ENCODE measurements at regions not wholly inside any gene's neighbourhood (a gene's known extent, or its start where the extent isn't known, plus 50 kb on each side); places are given as distances from the start of the nearest gene placed in this dataset.
"Not testable (repeated sequence)": the region's sequence is repeated elsewhere in the genome, so short reads cannot be mapped to it uniquely, and the experiment has no call there.

DNA sequence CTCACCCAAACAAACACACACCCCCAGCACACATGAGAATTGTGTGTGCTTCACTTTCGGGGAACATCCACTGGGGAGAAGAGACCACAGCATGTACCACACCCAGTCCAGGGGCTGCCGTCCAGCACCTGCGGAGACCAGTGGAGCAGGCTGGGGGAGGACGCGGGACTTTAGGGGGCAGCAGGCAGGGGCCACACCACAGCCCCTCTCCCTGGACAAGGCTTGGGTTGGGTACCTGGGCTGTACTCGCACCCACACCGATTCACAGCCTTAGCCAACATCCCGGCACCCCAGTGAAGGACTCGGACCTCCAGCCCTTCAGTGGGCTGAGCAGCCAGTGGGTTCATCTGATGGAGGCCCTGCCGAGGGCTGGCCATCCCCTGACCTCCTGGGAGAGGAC, 63.3 kb downstream of the RBFOX3 start:
- Mint-ChIP-seq H3K36me3 (ENCODE audit: low read depth) (no peaks in the 10 kb centered on the region), H3K9me3 (ENCODE audit: low read depth) (no peaks in the 10 kb centered on the region), H3K27ac (no peak overlapping the region), H3K4me3 (no peak overlapping the region), H3K4me1 (no peaks in the 10 kb centered on the region), H3K27me3 (peaks cover 6% of the 10 kb centered on the region)
- intact Hi-C loops (cut with DNase I, micrococcal nuclease): no loop called here
- no peak for ATAC-seq
- no peak for DNase-seq
- ChIA-PET POLR2A (no interaction called here), CTCF (no interaction called here)

DNA sequence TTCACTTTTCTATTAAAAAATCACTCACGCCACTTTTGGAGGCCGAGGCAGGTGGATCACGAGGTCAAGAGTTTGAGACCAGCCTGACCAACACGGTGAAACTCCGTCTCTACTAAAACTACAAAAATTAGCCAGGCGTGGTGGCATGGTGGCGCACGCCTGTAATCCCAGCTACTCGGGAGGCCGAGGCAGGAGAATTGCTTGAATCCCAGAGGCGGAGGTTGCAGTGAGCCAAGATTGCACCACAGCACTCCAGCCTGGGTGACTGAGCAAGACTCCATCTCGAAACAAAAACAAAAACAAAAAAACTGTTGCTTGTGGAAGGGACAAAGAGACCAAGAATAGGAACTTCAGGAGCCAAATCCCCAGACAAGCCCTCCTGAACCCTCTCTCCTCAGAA, 63.7 kb downstream of the RBFOX3 start:
- H3K27ac Mint-ChIP-seq; H3K4me1 Mint-ChIP-seq; H3K4me3 Mint-ChIP-seq; ATAC-seq; DNase-seq; H3K36me3 Mint-ChIP-seq (ENCODE audit: low read depth); intact Hi-C loops (cut with DNase I, micrococcal nuclease); CTCF ChIA-PET; POLR2A ChIA-PET; H3K9me3 Mint-ChIP-seq (ENCODE audit: low read depth); H3K27me3 Mint-ChIP-seq: not testable (repeated sequence)

DNA sequence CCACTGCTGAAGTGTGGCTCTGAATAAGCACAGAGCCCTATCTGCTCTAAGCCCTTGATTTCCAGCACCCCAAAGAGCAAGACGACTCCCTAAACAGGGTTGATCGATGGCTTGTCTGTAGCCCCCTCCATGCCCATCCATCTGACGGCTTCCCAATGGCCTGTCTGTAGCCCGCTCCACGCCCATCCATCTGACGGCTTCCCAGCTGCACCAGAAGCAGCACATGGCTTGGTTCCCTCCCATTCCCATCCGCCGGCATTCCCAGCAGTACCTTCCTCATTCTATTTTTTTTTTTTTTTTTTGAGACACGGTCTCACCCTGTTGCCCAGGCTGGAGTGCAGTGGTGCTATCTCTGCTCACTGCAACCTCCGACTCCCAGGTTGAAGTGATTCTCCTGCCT, 64.5 kb downstream of the RBFOX3 start:
- POLR2A ChIA-PET: no interaction called here
- Mint-ChIP-seq H3K9me3 (ENCODE audit: low read depth) (no peaks in the 10 kb centered on the region), H3K27me3 (peaks cover 6% of the 10 kb centered on the region), H3K4me1 (no peaks in the 10 kb centered on the region), H3K36me3 (ENCODE audit: low read depth) (no peaks in the 10 kb centered on the region), H3K4me3 (no peak overlapping the region), H3K27ac (no peak overlapping the region)
- intact Hi-C loops (cut with DNase I, micrococcal nuclease): no loop called here
- no peak for ATAC-seq
- DNase-seq: no peak
- CTCF ChIA-PET: no interaction called here

DNA sequence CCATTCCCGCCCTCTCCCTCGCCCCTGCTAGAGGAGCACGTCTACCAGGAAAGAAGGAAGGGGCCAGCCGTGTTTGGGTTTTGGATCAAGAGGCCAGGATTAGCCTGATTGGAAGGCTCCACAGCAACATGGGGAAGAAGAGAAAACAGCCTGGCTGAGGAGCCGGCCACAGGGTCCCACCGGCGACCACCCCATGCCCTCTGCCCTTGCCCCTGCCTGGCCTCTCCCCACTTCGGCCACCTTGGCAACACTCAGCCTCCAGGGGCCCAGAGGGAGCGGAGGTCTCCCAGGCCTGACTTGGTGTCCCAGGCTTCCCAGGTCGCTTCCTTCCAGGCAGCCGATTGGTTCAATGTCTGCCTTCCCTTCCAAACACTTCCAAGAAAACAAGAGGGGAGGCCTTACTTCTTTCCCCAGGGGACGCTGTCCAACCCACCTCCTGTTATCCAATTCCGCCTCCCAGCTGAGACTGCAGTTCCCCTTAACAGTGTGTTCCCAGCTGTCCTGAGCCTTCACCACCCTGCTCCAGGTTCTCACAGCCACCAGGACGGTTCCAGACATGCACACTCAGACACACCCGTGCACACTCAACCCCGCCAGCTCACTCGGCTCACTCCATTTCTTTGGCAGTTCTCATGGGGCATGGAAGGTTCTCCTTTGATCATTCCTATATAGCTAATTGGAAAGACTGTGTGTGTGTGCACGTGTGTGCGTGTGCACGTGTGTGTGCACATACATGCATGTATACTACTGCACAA, 65.4 kb downstream of the RBFOX3 start:
- intact Hi-C loops (cut with DNase I, micrococcal nuclease): no loop called here
- H3K4me1 Mint-ChIP-seq: no peaks in the 10 kb centered on the region
- H3K27ac Mint-ChIP-seq: no peak overlapping the region
- H3K36me3 Mint-ChIP-seq (ENCODE audit: low read depth): no peaks in the 10 kb centered on the region
- H3K9me3 Mint-ChIP-seq (ENCODE audit: low read depth): no peaks in the 10 kb centered on the region
- CTCF ChIA-PET: no interaction called here
- ATAC-seq: no peak
- H3K4me3 Mint-ChIP-seq: no peak overlapping the region
- H3K27me3 Mint-ChIP-seq: peaks cover 6% of the 10 kb centered on the region
- DNase-seq: no peak
- POLR2A ChIA-PET: no interaction called here

DNA sequence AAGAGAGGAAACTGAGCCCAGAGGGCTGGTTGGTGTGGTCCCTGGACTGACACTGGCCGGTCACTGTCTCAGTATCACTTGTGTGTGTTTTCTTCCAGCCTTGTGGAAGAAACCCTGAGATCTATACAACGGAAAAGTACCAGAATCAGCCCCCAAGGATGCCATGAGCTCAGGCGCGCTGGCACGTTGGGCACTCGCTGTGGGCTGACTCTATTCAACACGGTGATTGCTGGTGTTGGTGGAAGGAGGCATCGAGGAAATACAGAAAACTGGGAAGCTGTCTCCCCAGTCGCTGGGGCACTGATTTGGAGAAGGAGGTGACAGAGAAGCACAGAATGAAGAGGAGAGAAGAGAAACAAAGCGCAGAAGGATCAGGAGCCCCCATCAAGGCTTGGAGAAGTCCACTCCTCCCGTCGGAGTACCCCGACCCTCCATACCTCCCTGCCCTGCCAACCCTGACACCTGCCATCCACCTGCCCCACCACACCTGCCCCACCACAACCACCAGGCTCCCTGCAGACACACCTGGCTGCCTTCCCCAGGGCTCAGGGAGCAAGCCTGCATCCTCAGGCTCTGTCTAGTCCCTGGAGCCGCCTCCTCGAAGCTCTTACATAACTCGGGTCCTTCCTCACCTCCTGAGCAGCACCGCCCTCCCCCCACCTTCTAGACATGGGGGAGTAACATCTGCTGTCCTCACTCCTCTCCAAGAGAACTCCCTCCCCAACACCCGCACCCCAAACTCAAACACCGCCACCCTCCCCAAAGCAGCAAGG, 66.5 kb downstream of the RBFOX3 start:
- Mint-ChIP-seq H3K27ac (no peak overlapping the region), H3K27me3 (peaks cover 6% of the 10 kb centered on the region), H3K4me3 (no peak overlapping the region), H3K9me3 (ENCODE audit: low read depth) (no peaks in the 10 kb centered on the region), H3K4me1 (no peaks in the 10 kb centered on the region), H3K36me3 (ENCODE audit: low read depth) (no peaks in the 10 kb centered on the region)
- CTCF ChIA-PET: interaction anchor here (0.6 to 0.7 kb wide), 2 partner anchors 22 to 1751 kb away, joined by 3 read pairs; partner anchors contain the start of gene SLC38A10
- intact Hi-C loops (cut with DNase I, micrococcal nuclease): no loop called here
- ATAC-seq (no peak), DNase-seq (no peak)
- POLR2A ChIA-PET: no interaction called here

DNA sequence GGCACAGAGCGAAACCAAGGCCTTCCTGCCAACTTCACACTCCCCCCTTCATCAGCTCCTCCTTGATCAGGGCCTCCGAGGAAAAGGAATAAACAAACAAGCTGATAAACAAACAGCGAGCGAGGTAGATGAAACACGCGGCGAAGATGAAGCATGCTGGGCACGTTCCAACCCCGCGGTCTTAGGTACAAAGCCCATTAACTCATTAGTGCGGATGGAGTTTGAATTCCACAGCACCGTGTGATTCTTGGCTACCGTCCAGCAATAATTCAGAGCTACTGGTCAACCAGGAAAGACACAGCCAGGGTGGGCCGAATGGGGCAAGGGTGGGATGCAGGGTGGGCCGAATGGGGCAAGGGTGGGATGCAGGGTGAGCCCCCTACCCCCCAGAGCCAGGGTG, 67.3 kb downstream of the RBFOX3 start:
- no peaks in the 10 kb centered on the region for H3K36me3 Mint-ChIP-seq (ENCODE audit: low read depth)
- intact Hi-C loops (cut with DNase I, micrococcal nuclease): no loop called here
- POLR2A ChIA-PET: no interaction called here
- no peak overlapping the region for H3K4me3 Mint-ChIP-seq
- peaks cover 6% of the 10 kb centered on the region for H3K27me3 Mint-ChIP-seq
- CTCF ChIA-PET: no interaction called here
- H3K9me3 Mint-ChIP-seq (ENCODE audit: low read depth): no peaks in the 10 kb centered on the region
- no peak for ATAC-seq
- H3K27ac Mint-ChIP-seq: no peak overlapping the region
- no peaks in the 10 kb centered on the region for H3K4me1 Mint-ChIP-seq
- DNase-seq: no peak

DNA sequence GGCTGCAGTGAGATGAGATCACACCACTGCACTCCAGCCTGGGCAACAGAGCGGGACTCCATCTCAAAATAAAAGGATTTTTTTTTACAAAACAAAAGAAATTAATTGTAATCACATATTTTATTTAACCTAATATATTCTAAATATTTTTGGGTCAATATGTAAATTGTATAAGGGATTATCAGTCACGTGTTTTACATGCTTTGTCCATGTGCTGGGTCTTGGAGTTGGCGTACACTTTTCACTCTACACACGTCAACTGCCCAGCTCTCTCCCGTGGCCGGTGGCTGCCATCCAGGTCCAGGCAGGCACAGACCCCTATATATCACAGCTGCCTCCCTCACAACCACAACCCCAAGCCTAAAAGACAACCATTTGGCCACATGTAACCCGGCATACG, 68.1 kb downstream of the RBFOX3 start:
- CTCF ChIA-PET: no interaction called here
- no peaks in the 10 kb centered on the region for H3K9me3 Mint-ChIP-seq (ENCODE audit: low read depth)
- no peak overlapping the region for H3K27ac Mint-ChIP-seq
- no peaks in the 10 kb centered on the region for H3K36me3 Mint-ChIP-seq (ENCODE audit: low read depth)
- intact Hi-C loops (cut with DNase I, micrococcal nuclease): no loop called here
- H3K27me3 Mint-ChIP-seq: peaks cover 5% of the 10 kb centered on the region
- H3K4me3 Mint-ChIP-seq: no peak overlapping the region
- no peaks in the 10 kb centered on the region for H3K4me1 Mint-ChIP-seq
- DNase-seq (no peak), ATAC-seq (no peak)
- POLR2A ChIA-PET: no interaction called here

DNA sequence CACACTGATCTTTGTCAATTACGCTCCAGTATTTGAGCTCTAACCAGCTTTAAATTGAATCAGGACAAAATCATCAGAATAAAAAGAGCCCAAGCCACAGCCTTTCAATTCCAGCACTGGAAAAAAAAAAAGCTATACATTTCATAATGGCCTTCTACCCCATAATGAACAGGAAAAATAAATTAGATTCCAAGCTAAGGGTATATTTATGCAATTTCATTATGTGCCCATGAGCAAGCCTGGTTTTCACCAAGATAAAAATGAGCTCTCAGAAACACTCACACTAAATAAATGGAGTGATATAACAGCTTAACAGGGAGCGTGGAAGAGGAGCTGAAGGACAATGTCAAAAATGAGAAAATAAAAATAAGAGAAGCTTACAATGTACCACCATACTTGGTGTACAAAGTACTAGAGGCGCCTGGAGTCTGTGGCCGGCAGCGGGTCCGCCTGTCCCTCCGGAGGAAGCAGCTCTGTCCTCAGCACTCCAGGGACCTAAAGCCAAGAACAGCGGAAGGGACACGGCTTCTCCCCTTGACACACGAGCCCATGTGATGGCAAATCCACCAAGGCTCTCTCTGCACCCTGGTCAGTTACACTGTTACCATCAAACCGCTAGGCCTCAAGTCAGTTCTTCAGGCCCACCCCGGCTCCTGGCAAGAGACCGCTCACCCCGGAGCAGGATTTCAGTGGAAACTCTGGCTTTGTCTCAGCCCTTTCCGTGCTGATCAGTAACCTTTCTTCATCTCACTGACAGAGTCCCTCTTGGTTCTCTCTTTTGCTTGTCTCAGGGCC, 69.6 kb downstream of the RBFOX3 start:
- no peak for ATAC-seq
- ChIA-PET CTCF (interaction anchor here (0.6 to 0.8 kb wide), 2 partner anchors 144 to 540 kb away, joined by 3 to 4 read pairs; no protein-coding TSS in a partner anchor), POLR2A (interaction anchor here (0.6 kb wide), 1 partner anchor 433 kb away, joined by 3 read pairs; no protein-coding TSS in a partner anchor)
- Mint-ChIP-seq H3K4me1 (no peaks in the 10 kb centered on the region), H3K27me3 (peaks cover 5% of the 10 kb centered on the region), H3K36me3 (ENCODE audit: low read depth) (no peaks in the 10 kb centered on the region), H3K27ac (no peak overlapping the region), H3K4me3 (no peak overlapping the region), H3K9me3 (ENCODE audit: low read depth) (no peaks in the 10 kb centered on the region)
- DNase-seq: no peak
- intact Hi-C loops (cut with DNase I, micrococcal nuclease): no loop called here

DNA sequence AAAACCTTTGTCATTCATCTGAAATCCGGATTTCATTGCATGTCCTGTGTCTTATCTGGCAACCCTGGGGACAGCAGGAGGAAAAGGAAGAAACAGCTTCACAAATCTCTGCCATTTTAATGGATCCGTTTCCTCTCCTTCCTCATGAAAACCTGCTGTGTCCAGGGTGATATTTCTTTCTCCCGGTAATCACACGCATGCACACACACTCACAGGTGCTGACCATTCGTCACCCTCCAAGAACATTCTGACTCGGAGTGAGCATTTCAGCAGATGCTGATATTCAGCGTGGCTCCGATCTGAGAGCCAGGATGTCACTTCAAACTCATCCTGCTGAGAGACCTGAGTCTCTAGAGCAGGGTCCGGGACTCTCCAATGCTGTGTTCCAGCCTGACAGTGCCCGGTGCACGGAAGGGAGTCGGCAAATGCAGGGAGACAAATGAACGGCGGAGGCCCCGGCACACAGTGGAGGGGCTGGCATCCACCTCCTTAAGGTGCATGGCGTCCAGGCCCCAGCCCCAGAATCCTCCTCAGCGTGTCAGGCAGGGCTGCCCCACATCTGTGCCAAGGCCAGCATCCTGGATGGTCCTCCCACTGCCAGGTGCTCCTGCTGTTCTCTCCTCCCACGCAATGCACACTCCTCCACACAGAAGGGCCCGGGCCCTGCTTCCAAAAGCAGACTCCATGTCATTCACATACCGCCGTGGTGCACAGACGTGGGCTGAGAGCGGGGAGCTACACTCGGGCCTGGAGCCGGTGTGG, 70.7 kb downstream of the RBFOX3 start:
- H3K27me3 Mint-ChIP-seq: peaks cover 2% of the 10 kb centered on the region
- H3K4me1 Mint-ChIP-seq: no peaks in the 10 kb centered on the region
- no peak overlapping the region for H3K4me3 Mint-ChIP-seq
- intact Hi-C loops (cut with DNase I, micrococcal nuclease): no loop called here
- no peak overlapping the region for H3K27ac Mint-ChIP-seq
- no peaks in the 10 kb centered on the region for H3K36me3 Mint-ChIP-seq (ENCODE audit: low read depth)
- ATAC-seq (no peak), DNase-seq (no peak)
- CTCF ChIA-PET: interaction anchor here (0.8 kb wide), 1 partner anchor 541 kb away, joined by 3 read pairs; no protein-coding TSS in a partner anchor
- POLR2A ChIA-PET: no interaction called here
- H3K9me3 Mint-ChIP-seq (ENCODE audit: low read depth): no peaks in the 10 kb centered on the region

DNA sequence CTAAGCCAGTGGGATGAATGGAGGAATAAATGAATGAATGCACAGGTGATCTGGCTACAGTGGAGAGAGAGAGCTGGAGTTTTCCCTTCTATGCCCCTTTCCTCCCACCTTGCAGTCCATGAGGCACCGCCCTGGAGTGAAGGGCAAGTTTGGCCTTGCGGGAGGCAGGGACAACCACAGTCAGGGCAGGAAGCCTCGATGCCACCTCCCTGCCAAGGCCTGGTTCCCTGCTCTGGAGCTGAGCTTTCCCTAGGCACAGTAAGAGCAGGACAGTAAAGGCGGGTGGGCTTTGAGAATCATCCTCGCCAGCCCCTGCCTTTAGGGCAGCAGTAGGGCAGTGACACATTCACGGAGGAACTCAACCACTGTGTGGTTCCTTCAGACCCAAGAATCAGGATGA, 72.6 kb downstream of the RBFOX3 start:
- no peak overlapping the region for H3K27ac Mint-ChIP-seq
- intact Hi-C loops (cut with DNase I, micrococcal nuclease): no loop called here

DNA sequence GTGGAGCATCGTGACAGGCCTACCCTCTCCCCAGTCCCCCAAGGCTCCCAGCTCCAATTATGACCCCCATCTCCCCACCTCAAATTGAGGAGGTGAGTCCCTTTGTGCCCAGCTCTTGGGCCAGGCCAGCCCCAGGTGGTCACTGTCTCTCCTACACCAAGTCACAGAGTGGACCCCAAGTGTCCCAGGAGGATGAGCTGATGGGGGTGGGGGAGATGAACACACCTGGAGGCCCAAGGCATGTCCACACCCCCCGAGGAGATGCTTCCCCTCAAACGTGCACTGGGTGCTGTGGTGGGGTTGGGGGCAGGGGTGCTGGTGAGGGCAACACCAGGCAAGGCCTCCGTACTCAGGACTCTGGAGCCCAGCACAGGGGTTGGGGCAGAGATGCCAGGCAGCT, 73.2 kb downstream of the RBFOX3 start:
- Mint-ChIP-seq H3K4me3 (no peak overlapping the region), H3K27ac (no peak overlapping the region)

More for the DNA sequence above, 72.6 kb downstream of the RBFOX3 start:
- H3K4me3 Mint-ChIP-seq: no peak overlapping the region
- CTCF ChIA-PET: no interaction called here
- H3K27me3 Mint-ChIP-seq: peaks cover 2% of the 10 kb centered on the region
- ATAC-seq (no peak), DNase-seq (no peak)
- H3K4me1 Mint-ChIP-seq: no peaks in the 10 kb centered on the region
- H3K9me3 Mint-ChIP-seq (ENCODE audit: low read depth): no peaks in the 10 kb centered on the region
- H3K36me3 Mint-ChIP-seq (ENCODE audit: low read depth): no peaks in the 10 kb centered on the region
- POLR2A ChIA-PET: interaction anchor here (0.6 kb wide), 1 partner anchor 513 kb away, joined by 4 read pairs; no protein-coding TSS in a partner anchor

More for the DNA sequence above, 73.2 kb downstream of the RBFOX3 start:
- ChIA-PET POLR2A (no interaction called here), CTCF (interaction anchor here (0.6 kb wide), 1 partner anchor 31 kb away, joined by 3 read pairs; no protein-coding TSS in a partner anchor)
- DNase-seq (no peak), ATAC-seq (no peak)
- Mint-ChIP-seq H3K27me3 (peaks cover 2% of the 10 kb centered on the region), H3K4me1 (no peaks in the 10 kb centered on the region), H3K9me3 (ENCODE audit: low read depth) (no peaks in the 10 kb centered on the region), H3K36me3 (ENCODE audit: low read depth) (no peaks in the 10 kb centered on the region)
- intact Hi-C loops (cut with DNase I, micrococcal nuclease): no loop called here
